ENCODE measurements at regions not wholly inside any gene's neighbourhood (a gene's known extent, or its start where the extent isn't known, plus 50 kb on each side); places are given as distances from the start of the nearest gene placed in this dataset.

DNA sequence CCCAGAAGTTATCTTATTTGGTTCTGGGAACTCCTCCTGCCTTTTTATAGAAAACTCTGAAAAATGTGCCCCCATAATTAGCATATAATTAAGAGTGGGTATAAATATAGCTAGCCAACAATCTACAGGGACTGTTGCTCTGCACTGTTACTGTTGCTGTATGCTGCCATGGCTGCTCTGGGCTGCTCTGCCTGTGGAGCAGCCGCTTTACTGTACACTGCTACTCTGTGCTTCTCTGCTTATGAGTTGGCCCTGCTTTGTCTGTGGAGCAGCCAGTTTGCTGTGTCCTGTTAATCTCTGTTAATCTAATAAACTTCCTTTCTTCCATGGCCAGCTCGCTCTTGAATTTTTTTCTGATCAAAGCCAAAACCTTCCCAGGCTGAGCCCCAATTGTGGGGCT, 2244.0 kb upstream of the ACO1 start:
- Histone ChIP-seq H3K4me1 (ENCODE audit: control insufficient read depth in 1 of 2, extremely low read depth in 1 of 2, insufficient read depth in 2 of 2, low read length in 2 of 2) (no peaks in the 10 kb centered on the region), H3K27ac (ENCODE audit: low read length) (no peak overlapping the region), H3K9me3 (no peaks in the 10 kb centered on the region), H3K4me3 (ENCODE audit: control insufficient read depth in 1 of 2, extremely low read depth in 1 of 2, low read length in 1 of 2) (no peak overlapping the region), H3K27me3 (replicated peaks in 1 of 2; ENCODE audit: control insufficient read depth in 2 of 2, extremely low read depth in 1 of 2, insufficient read depth in 2 of 2, low read length in 1 of 2) (no peaks in the 10 kb centered on the region), H3K36me3 (ENCODE audit: control insufficient read depth in 2 of 2, extremely low read depth in 1 of 2, insufficient read depth in 1 of 2, low read length in 1 of 2) (no peaks in the 10 kb centered on the region)
- no peaks in the 10 kb centered on the region for H3K4me1 Mint-ChIP-seq
- no peaks in the 10 kb centered on the region for H3K27me3 Mint-ChIP-seq
- ATAC-seq (replicated peaks in 1 of 4) (no peak), DNase-seq (no peak)
- H3K4me3 Mint-ChIP-seq, result no peak overlapping the region
- H3K27ac Mint-ChIP-seq, result no peak overlapping the region
- peaks cover 2 to 18% (median 16%) of the 10 kb centered on the region in 3 donors for H3K9me3 Mint-ChIP-seq
- ChIA-PET POLR2A (no interaction called here), CTCF (no interaction called here)
- no peaks in the 10 kb centered on the region for H3K36me3 Mint-ChIP-seq
- WGBS (ENCODE audit: insufficient coverage), result no CpG with 5 or more reads among the region's 2 CpGs

DNA sequence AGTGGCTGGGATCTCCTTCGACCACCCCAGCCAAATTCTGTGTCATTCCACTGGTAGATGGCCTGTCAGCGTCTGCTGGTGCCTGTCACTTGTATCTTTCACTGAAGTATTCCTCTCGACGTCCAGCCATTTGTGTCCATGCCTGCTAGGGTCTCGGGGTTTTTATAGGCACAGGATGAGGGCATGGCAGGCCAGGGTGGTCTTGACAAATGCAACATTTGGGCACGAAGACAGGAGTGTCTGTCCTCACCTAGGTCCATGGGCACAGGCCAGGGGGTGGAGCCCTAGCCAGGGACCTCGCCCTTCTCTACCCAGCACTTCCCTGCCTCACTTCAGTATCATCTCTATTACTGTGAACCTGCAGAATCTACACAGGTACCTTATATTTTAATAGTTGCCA, 2223.9 kb upstream of the ACO1 start:
- DNase-seq, result no peak
- H3K4me3 Mint-ChIP-seq, result no peak overlapping the region
- CTCF ChIA-PET, result no interaction called here

DNA sequence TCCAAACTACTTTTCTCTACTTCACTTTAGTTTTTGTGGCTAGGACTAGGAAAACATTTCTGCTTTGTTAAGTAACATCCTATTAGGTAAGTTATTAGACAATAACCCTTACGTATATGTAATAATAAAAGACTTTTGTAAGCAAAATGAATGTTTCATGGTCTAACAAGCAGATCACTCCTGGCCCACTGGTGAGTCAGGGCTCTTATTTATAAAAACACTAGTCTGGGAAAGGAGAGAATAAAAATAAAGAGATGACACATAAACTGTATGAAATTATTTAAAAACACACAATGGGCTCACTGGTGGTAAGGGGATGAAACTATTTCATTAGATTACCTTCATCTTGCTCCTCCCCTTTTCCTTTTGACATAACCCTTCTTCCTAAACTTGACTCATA, 2212.2 kb upstream of the ACO1 start:
- Mint-ChIP-seq H3K9me3 (peaks cover 0 to 11% (median 0%) of the 10 kb centered on the region in 3 donors), H3K27ac (no peak overlapping the region), H3K4me3 (no peak overlapping the region), H3K4me1 (no peaks in the 10 kb centered on the region), H3K36me3 (no peaks in the 10 kb centered on the region), H3K27me3 (no peaks in the 10 kb centered on the region)
- no CpG with 5 or more reads among the region's 1 CpG for WGBS (ENCODE audit: insufficient coverage)
- H3K4me3 ChIP-seq (ENCODE audit: control insufficient read depth in 1 of 2, extremely low read depth in 1 of 2, low read length in 1 of 2), result no peak overlapping the region
- H3K27me3 ChIP-seq (replicated peaks in 1 of 2; ENCODE audit: control insufficient read depth in 2 of 2, extremely low read depth in 1 of 2, insufficient read depth in 2 of 2, low read length in 1 of 2), result no peaks in the 10 kb centered on the region
- ChIA-PET CTCF (no interaction called here), POLR2A (no interaction called here)
- no peaks in the 10 kb centered on the region for H3K9me3 ChIP-seq
- H3K27ac ChIP-seq (ENCODE audit: low read length), result no peak overlapping the region
- H3K4me1 ChIP-seq (ENCODE audit: control insufficient read depth in 1 of 2, extremely low read depth in 1 of 2, insufficient read depth in 2 of 2, low read length in 2 of 2), result no peaks in the 10 kb centered on the region
- ATAC-seq (replicated peaks in 1 of 4), result no peak
- H3K36me3 ChIP-seq (ENCODE audit: control insufficient read depth in 2 of 2, extremely low read depth in 1 of 2, insufficient read depth in 1 of 2, low read length in 1 of 2), result no peaks in the 10 kb centered on the region
- no peak for DNase-seq

More for the DNA sequence above, 2223.9 kb upstream of the ACO1 start:
- WGBS (ENCODE audit: insufficient coverage), result 77% methylated on average over 5 of the region's 7 CpGs
- Mint-ChIP-seq H3K36me3 (no peaks in the 10 kb centered on the region), H3K4me1 (no peaks in the 10 kb centered on the region), H3K9me3 (peaks cover 2 to 3% (median 3%) of the 10 kb centered on the region in 3 donors), H3K27me3 (no peaks in the 10 kb centered on the region), H3K27ac (no peak overlapping the region)
- Histone ChIP-seq H3K4me3 (ENCODE audit: control insufficient read depth in 1 of 2, extremely low read depth in 1 of 2, low read length in 1 of 2) (no peak overlapping the region), H3K27ac (ENCODE audit: low read length) (no peak overlapping the region), H3K27me3 (replicated peaks in 1 of 2; ENCODE audit: control insufficient read depth in 2 of 2, extremely low read depth in 1 of 2, insufficient read depth in 2 of 2, low read length in 1 of 2) (no peaks in the 10 kb centered on the region), H3K9me3 (no peaks in the 10 kb centered on the region), H3K36me3 (ENCODE audit: control insufficient read depth in 2 of 2, extremely low read depth in 1 of 2, insufficient read depth in 1 of 2, low read length in 1 of 2) (no peaks in the 10 kb centered on the region), H3K4me1 (ENCODE audit: control insufficient read depth in 1 of 2, extremely low read depth in 1 of 2, insufficient read depth in 2 of 2, low read length in 2 of 2) (no peaks in the 10 kb centered on the region)
- POLR2A ChIA-PET, result no interaction called here
- no peak for ATAC-seq (replicated peaks in 1 of 4)

DNA sequence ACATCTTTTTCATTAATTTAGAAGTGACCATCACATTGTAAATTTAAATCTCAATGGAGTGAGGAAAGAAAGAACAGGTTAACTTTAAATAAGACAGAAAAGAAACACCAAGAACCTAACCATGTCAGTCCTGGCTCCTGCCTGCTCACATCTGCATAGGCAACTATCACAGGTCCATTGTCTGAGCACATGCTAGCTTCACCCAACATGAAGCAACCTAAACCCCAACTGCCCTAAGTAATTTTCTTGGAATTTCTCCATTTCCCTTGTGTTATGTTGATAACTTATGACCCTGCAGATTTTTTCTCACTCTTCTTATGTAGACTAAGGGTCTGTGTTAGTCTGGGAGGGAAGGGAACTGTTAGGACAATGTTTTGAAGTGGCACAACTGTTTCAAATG, 2205.8 kb upstream of the ACO1 start:
- no peak overlapping the region for H3K27ac ChIP-seq (ENCODE audit: low read length)
- POLR2A ChIA-PET, result no interaction called here
- Mint-ChIP-seq H3K9me3 (no peaks in the 10 kb centered on the region), H3K36me3 (no peaks in the 10 kb centered on the region), H3K4me1 (no peaks in the 10 kb centered on the region), H3K27ac (no peak overlapping the region), H3K4me3 (no peak overlapping the region), H3K27me3 (no peaks in the 10 kb centered on the region)
- H3K36me3 ChIP-seq (ENCODE audit: control insufficient read depth in 2 of 2, extremely low read depth in 1 of 2, insufficient read depth in 1 of 2, low read length in 1 of 2), result no peaks in the 10 kb centered on the region
- no peaks in the 10 kb centered on the region for H3K27me3 ChIP-seq (replicated peaks in 1 of 2; ENCODE audit: control insufficient read depth in 2 of 2, extremely low read depth in 1 of 2, insufficient read depth in 2 of 2, low read length in 1 of 2)
- ATAC-seq (replicated peaks in 1 of 4) (no peak), DNase-seq (no peak)
- no peak overlapping the region for H3K4me3 ChIP-seq (ENCODE audit: control insufficient read depth in 1 of 2, extremely low read depth in 1 of 2, low read length in 1 of 2)
- no peaks in the 10 kb centered on the region for H3K9me3 ChIP-seq
- CTCF ChIA-PET, result no interaction called here
- H3K4me1 ChIP-seq (ENCODE audit: control insufficient read depth in 1 of 2, extremely low read depth in 1 of 2, insufficient read depth in 2 of 2, low read length in 2 of 2), result no peaks in the 10 kb centered on the region

DNA sequence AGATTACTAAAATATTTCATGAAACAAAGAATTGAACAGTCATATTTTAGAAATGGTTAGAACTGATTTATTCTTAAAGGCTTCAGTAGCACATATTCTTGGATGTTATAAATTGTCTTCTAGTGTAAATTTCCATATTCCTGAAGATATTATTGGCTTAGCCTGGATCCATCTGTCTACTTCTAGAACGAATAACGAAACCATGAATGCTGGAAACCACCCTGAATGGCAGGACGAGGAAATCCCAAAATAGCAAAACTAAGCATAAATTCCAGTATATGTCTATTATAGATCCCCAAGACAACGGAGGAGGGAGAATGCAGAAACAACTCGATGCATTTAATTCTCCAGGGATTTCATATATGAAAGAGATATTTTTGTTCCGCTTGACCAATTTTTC, 2191.0 kb upstream of the ACO1 start:
- no peak for DNase-seq
- no CpG with 5 or more reads among the region's 6 CpGs for WGBS (ENCODE audit: insufficient coverage)
- Histone ChIP-seq H3K9me3 (no peaks in the 10 kb centered on the region), H3K27me3 (replicated peaks in 1 of 2; ENCODE audit: control insufficient read depth in 2 of 2, extremely low read depth in 1 of 2, insufficient read depth in 2 of 2, low read length in 1 of 2) (no peaks in the 10 kb centered on the region), H3K36me3 (ENCODE audit: control insufficient read depth in 2 of 2, extremely low read depth in 1 of 2, insufficient read depth in 1 of 2, low read length in 1 of 2) (no peaks in the 10 kb centered on the region), H3K4me1 (ENCODE audit: control insufficient read depth in 1 of 2, extremely low read depth in 1 of 2, insufficient read depth in 2 of 2, low read length in 2 of 2) (no peaks in the 10 kb centered on the region), H3K27ac (ENCODE audit: low read length) (no peak overlapping the region), H3K4me3 (ENCODE audit: control insufficient read depth in 1 of 2, extremely low read depth in 1 of 2, low read length in 1 of 2) (no peak overlapping the region)
- CTCF ChIA-PET, result no interaction called here
- no peaks in the 10 kb centered on the region for H3K36me3 Mint-ChIP-seq
- POLR2A ChIA-PET, result no interaction called here
- ATAC-seq (replicated peaks in 1 of 4), result no peak
- no peaks in the 10 kb centered on the region for H3K4me1 Mint-ChIP-seq
- H3K4me3 Mint-ChIP-seq, result no peak overlapping the region
- H3K9me3 Mint-ChIP-seq, result peaks cover 4 to 20% (median 9%) of the 10 kb centered on the region in 3 donors
- no peaks in the 10 kb centered on the region for H3K27me3 Mint-ChIP-seq
- H3K27ac Mint-ChIP-seq, result no peak overlapping the region

DNA sequence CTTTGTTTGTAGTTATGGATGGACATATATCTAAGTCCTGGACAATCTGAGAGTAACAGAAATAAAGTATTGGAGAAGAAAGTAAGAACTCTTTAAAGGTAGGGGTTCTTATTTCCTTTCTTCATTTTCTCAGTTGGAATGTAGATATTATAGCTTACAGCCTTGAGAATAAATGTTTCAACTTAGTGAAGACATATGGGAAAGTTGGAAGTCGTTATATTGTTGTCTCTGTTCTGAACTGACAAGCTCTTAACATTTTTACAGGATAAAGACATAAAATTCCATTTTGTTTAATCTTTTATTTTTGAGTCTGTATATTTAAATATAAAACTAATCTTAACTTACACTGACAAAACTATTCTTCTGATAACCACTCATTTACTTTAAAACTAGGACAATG, 2187.5 kb upstream of the ACO1 start:
- H3K27ac Mint-ChIP-seq, result no peak overlapping the region
- no peaks in the 10 kb centered on the region for H3K9me3 ChIP-seq
- POLR2A ChIA-PET, result interaction anchor here in 1 of 2 donors (0.6 kb wide), 1 partner anchor 261 kb away, joined by 4 read pairs; no protein-coding TSS in a partner anchor
- CTCF ChIA-PET, result no interaction called here
- no peak for DNase-seq
- no peak for ATAC-seq (replicated peaks in 1 of 4)
- no peak overlapping the region for H3K4me3 ChIP-seq (ENCODE audit: control insufficient read depth in 1 of 2, extremely low read depth in 1 of 2, low read length in 1 of 2)
- H3K4me1 Mint-ChIP-seq, result no peaks in the 10 kb centered on the region
- H3K27me3 ChIP-seq (replicated peaks in 1 of 2; ENCODE audit: control insufficient read depth in 2 of 2, extremely low read depth in 1 of 2, insufficient read depth in 2 of 2, low read length in 1 of 2), result no peaks in the 10 kb centered on the region
- WGBS (ENCODE audit: insufficient coverage), result no CpG with 5 or more reads among the region's 1 CpG
- no peaks in the 10 kb centered on the region for H3K36me3 Mint-ChIP-seq
- no peak overlapping the region for H3K27ac ChIP-seq (ENCODE audit: low read length)
- H3K27me3 Mint-ChIP-seq, result no peaks in the 10 kb centered on the region
- peaks cover 0 to 17% (median 3%) of the 10 kb centered on the region in 3 donors for H3K9me3 Mint-ChIP-seq
- H3K4me1 ChIP-seq (ENCODE audit: control insufficient read depth in 1 of 2, extremely low read depth in 1 of 2, insufficient read depth in 2 of 2, low read length in 2 of 2), result no peaks in the 10 kb centered on the region
- no peak overlapping the region for H3K4me3 Mint-ChIP-seq
- no peaks in the 10 kb centered on the region for H3K36me3 ChIP-seq (ENCODE audit: control insufficient read depth in 2 of 2, extremely low read depth in 1 of 2, insufficient read depth in 1 of 2, low read length in 1 of 2)

DNA sequence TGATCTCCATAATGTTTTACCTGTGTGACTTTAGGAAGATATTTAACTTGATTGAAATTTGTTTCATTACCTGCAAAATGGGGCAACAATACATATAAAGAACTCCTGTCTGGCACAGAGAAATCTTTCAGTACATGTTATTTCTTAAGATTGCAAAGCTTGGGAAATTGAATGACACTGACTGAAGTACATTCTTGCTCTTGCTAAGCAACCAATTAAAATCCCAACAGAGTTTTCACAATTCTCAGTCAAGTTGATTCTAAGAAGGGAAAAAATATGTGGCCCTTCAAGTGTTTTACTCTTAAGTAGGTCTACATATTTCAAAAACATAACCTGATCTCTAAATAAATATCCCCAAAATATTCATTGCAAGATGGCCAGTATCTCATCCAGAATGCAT, 2187.0 kb upstream of the ACO1 start:
- Histone ChIP-seq H3K4me1 (ENCODE audit: control insufficient read depth in 1 of 2, extremely low read depth in 1 of 2, insufficient read depth in 2 of 2, low read length in 2 of 2) (no peaks in the 10 kb centered on the region), H3K36me3 (ENCODE audit: control insufficient read depth in 2 of 2, extremely low read depth in 1 of 2, insufficient read depth in 1 of 2, low read length in 1 of 2) (no peaks in the 10 kb centered on the region), H3K4me3 (ENCODE audit: control insufficient read depth in 1 of 2, extremely low read depth in 1 of 2, low read length in 1 of 2) (no peak overlapping the region), H3K27me3 (replicated peaks in 1 of 2; ENCODE audit: control insufficient read depth in 2 of 2, extremely low read depth in 1 of 2, insufficient read depth in 2 of 2, low read length in 1 of 2) (no peaks in the 10 kb centered on the region), H3K9me3 (no peaks in the 10 kb centered on the region), H3K27ac (ENCODE audit: low read length) (no peak overlapping the region)
- CTCF ChIA-PET, result no interaction called here
- no peaks in the 10 kb centered on the region for H3K27me3 Mint-ChIP-seq
- H3K4me3 Mint-ChIP-seq, result no peak overlapping the region
- ATAC-seq (replicated peaks in 1 of 4) (no peak), DNase-seq (no peak)
- H3K9me3 Mint-ChIP-seq, result peaks cover 0 to 17% (median 3%) of the 10 kb centered on the region in 3 donors
- no peaks in the 10 kb centered on the region for H3K36me3 Mint-ChIP-seq
- POLR2A ChIA-PET, result no interaction called here
- H3K4me1 Mint-ChIP-seq, result no peaks in the 10 kb centered on the region
- no peak overlapping the region for H3K27ac Mint-ChIP-seq

All from T-cell (primary cell).